GM12878 (cell line): ENCODE measurements at regions not wholly inside any gene's neighbourhood (a gene's known extent, or its start where the extent isn't known, plus 50 kb on each side); places are given as distances from the start of the nearest gene placed in this dataset.
A peak's percentile ranks its signal among the peaks of the same experiment; 100 is the strongest.

Source experiments
- ATAC-seq: fragments of 200-7000 bp; cut with Tn5 transposase; 3 replicates; pipeline ENCODE4 v1.9.1; 2020; ENCODE audit warnings: mild to moderate bottlenecking, moderate library complexity
- BruUV-seq: library from RNA; stranded (reverse); fragments of 400-500 nt; replicated peaks from 2 replicates; lab custom pipeline; 2021; lab: Mats Ljungman, UMichigan
- CTCF ChIA-PET: fragments of 300-600 bp; sonication (Branson Sonifier 250); formaldehyde crosslinking; extraction: SDS; loops from one replicate; lab custom pipeline; 2021; ENCODE audit warnings: inconsistent platforms; lab: Yijun Ruan, JAX
- POLR2A ChIA-PET: fragments of 350-600 bp; formaldehyde crosslinking; extraction: SDS; loops from one replicate; lab custom pipeline; 2021; ENCODE audit warnings: inconsistent platforms; lab: Charles Lee
- RAD21 ChIA-PET: fragments of 300-600 bp; sonication (Branson Sonifier 250); formaldehyde crosslinking; loops from one replicate; lab custom pipeline; 2023; ENCODE audit warnings: antibody characterized with exemption; ENCODE audit not compliant: unreplicated experiment; lab: Charles Lee
- SMC1A ChIA-PET: fragments of 300-600 bp; sonication (Branson Sonifier 250); formaldehyde crosslinking; loops from one replicate; lab custom pipeline; 2023; ENCODE audit not compliant: unreplicated experiment, uncharacterized antibody; lab: Charles Lee
- DNase-seq: peaks from one replicate; pipeline ENCODE4 v3.0.0-alpha.2; 2011; ENCODE audit warnings: low read depth, low spot score
- FAIRE-seq: peaks from 3 replicates; lab custom pipeline; 2011; peaks lifted over from hg19 to GRCh38; lab: Jason Lieb, UNC
- H2AFZ ChIP-seq: 2 replicates; pipeline ENCODE4 v1.6.0; 2011; ENCODE audit warnings: low read depth, low read length, control low read depth; ENCODE audit not compliant: control insufficient read depth
- H3K27ac ChIP-seq: 2 replicates; pipeline ENCODE4 v1.5.1; 2011; ENCODE audit warnings: control low read depth; ENCODE audit not compliant: control insufficient read depth, insufficient read depth
- H3K27me3 ChIP-seq, 2 experiments: replicated peaks in 1 of 2; 2 replicates each; pipeline versions ENCODE4 v1.6.0 to v1.6.1; 2011; ENCODE audit warnings: low read length in 1 of 2; ENCODE audit not compliant: control insufficient read depth in 2 of 2, insufficient read depth in 2 of 2
- H3K36me3 ChIP-seq, 2 experiments: 2 replicates each; pipeline ENCODE4 v1.5.1; 2011; ENCODE audit warnings: low read length in 1 of 2; ENCODE audit not compliant: control insufficient read depth in 2 of 2, insufficient read depth in 2 of 2
- H3K4me1 ChIP-seq: 2 replicates; pipeline ENCODE4 v1.6.1; 2011; ENCODE audit warnings: mild to moderate bottlenecking, low read length, moderate library complexity, mixed read lengths; ENCODE audit not compliant: control insufficient read depth, insufficient read depth
- H3K4me2 ChIP-seq: 2 replicates; pipeline ENCODE4 v1.6.0; 2011; ENCODE audit warnings: control low read depth; ENCODE audit not compliant: control insufficient read depth, insufficient read depth
- H3K4me3 ChIP-seq: fragments of 200-600 bp; sonication (generic); 2 replicates; pipeline ENCODE4 v1.5.1; 2016
- H3K79me2 ChIP-seq: 2 replicates; pipeline ENCODE4 v1.6.0; 2011; ENCODE audit warnings: low read length; ENCODE audit not compliant: control insufficient read depth, insufficient read depth
- H3K9ac ChIP-seq: 2 replicates; pipeline ENCODE4 v1.8.0; 2011; ENCODE audit warnings: low read length, control low read depth, mixed read lengths; ENCODE audit not compliant: control insufficient read depth, insufficient read depth
- H3K9me3 ChIP-seq: replicated peaks from 3 replicates; pipeline ENCODE4 v1.5.1; 2011; ENCODE audit warnings: mild to moderate bottlenecking, low read length; ENCODE audit not compliant: control insufficient read depth, insufficient read depth
- H4K20me1 ChIP-seq: 2 replicates; pipeline ENCODE4 v1.6.0; 2011; ENCODE audit not compliant: control insufficient read depth, insufficient read depth
- ASH2L ChIP-seq: fragments of 300-600, 200-600 bp; sonication (generic); IDR thresholded peaks from 2 replicates; pipeline ENCODE4 v1.6.1; 2017; ENCODE audit warnings: low read depth, mild to moderate bottlenecking, borderline replicate concordance
- CBFB ChIP-seq: IDR thresholded peaks from 2 replicates; pipeline ENCODE4 v1.6.1; 2016; ENCODE audit warnings: antibody characterized with exemption, low read depth
- CBX3 ChIP-seq: fragments of 200-600 bp; sonication (generic); IDR thresholded peaks from 2 replicates; pipeline ENCODE4 v1.6.1; 2016; ENCODE audit warnings: low read depth, borderline replicate concordance
- FOXK2 ChIP-seq: fragments of 450-650 bp; IDR thresholded peaks from 2 replicates; pipeline ENCODE4 v1.6.1; 2017; ENCODE audit warnings: mild to moderate bottlenecking, moderate library complexity
- HDAC2 ChIP-seq: fragments of 200-600 bp; sonication (generic); IDR thresholded peaks from 2 replicates; pipeline ENCODE4 v1.6.1; 2017
- JUNB ChIP-seq: IDR thresholded peaks from 2 replicates; pipeline ENCODE4 v1.6.1; 2016; ENCODE audit warnings: antibody characterized with exemption, mild to moderate bottlenecking
- MXI1 ChIP-seq: fragments of 150-350 bp; IDR thresholded peaks from 2 replicates; pipeline ENCODE4 v1.6.1; 2011; ENCODE audit warnings: low read depth, mild to moderate bottlenecking, inconsistent platforms, low read length, improper control_type of control experiment
- NFIC ChIP-seq: IDR thresholded peaks from 2 replicates; pipeline ENCODE4 v1.6.1; 2012; ENCODE audit warnings: low read depth, mild to moderate bottlenecking, inconsistent platforms, low read length, moderate library complexity
- POU2F2 ChIP-seq: IDR thresholded peaks from 3 replicates; pipeline ENCODE4 v1.6.1; 2011; ENCODE audit warnings: low read depth, mild to moderate bottlenecking, low read length, borderline replicate concordance
- RAD21 ChIP-seq: IDR thresholded peaks from 2 replicates; pipeline ENCODE4 v1.6.1; 2011; ENCODE audit warnings: mild to moderate bottlenecking, low read depth, low read length, moderate library complexity; ENCODE audit not compliant: insufficient read depth
- RELA ChIP-seq: fragments of 450-650 bp; IDR thresholded peaks from 2 replicates; pipeline ENCODE4 v1.8.0; 2014; ENCODE audit warnings: borderline replicate concordance; ENCODE audit not compliant: partially characterized antibody
- RUNX3 ChIP-seq: IDR thresholded peaks from 2 replicates; pipeline ENCODE4 v1.6.1; 2012; ENCODE audit warnings: low read length, inconsistent platforms
- SMAD1 ChIP-seq: fragments of 450-650 bp; IDR thresholded peaks from 2 replicates; pipeline ENCODE4 v1.6.1; 2018; ENCODE audit warnings: mild to moderate bottlenecking, low read depth; ENCODE audit not compliant: partially characterized antibody
- SRF ChIP-seq, 2 experiments: IDR thresholded peaks; 2 replicates each; pipeline ENCODE4 v1.6.1; 2011; ENCODE audit warnings: low read depth in 2 of 2, low read length in 2 of 2, mild to moderate bottlenecking in 1 of 2, moderate library complexity in 1 of 2
- TARDBP ChIP-seq: IDR thresholded peaks from 2 replicates; pipeline ENCODE4 v1.6.1; 2016; ENCODE audit warnings: borderline replicate concordance
- TBL1XR1 ChIP-seq: IDR thresholded peaks from 2 replicates; pipeline ENCODE4 v1.6.1; 2012; ENCODE audit warnings: low read depth, low read length, improper control_type of control experiment
- WRNIP1 ChIP-seq: IDR thresholded peaks from 2 replicates; pipeline ENCODE4 v1.6.1; 2011; ENCODE audit warnings: low read depth, low read length, improper control_type of control experiment, borderline replicate concordance
- WGBS: methylation state at CpG from one replicate; pipeline ENCODE4 v1.1.6; 2016; ENCODE audit warnings: low lambda C conversion rate; ENCODE audit not compliant: insufficient replicate concordance, insufficient coverage; ENCODE audit errors: missing lambda C conversion rate; 5-methylcytosine and 5-hydroxymethylcytosine counted together
- in situ Hi-C: fragments of 300-500 bp; cut with MboI; formaldehyde crosslinking; loops from 9 replicates; pipeline ENCODE4 v1.14.3; 2018; ENCODE audit warnings: mixed read lengths
- intact Hi-C: fragments of 100-400 bp; cut with micrococcal nuclease; formaldehyde crosslinking; loops from one replicate; pipeline ENCODE4 v1.14.2; 2022; ENCODE audit not compliant: unreplicated experiment
- TF ChIP-seq, protein P1 (sequence below): fragments of 450-650 bp; IDR thresholded peaks from 2 replicates; pipeline ENCODE4 v1.6.1; 2017; ENCODE audit warnings: antibody characterized with exemption, mild to moderate bottlenecking, moderate library complexity
- TF ChIP-seq, protein P2 (sequence below): fragments of 450-650 bp; IDR thresholded peaks from 2 replicates; pipeline ENCODE4 v1.6.1; 2017; ENCODE audit warnings: mild to moderate bottlenecking
- TF ChIP-seq, protein P3 (sequence below): fragments of 450-650 bp; IDR thresholded peaks from 2 replicates; pipeline ENCODE4 v1.6.1; 2018; ENCODE audit warnings: borderline replicate concordance, mild to moderate bottlenecking; ENCODE audit not compliant: partially characterized antibody

DNA sequence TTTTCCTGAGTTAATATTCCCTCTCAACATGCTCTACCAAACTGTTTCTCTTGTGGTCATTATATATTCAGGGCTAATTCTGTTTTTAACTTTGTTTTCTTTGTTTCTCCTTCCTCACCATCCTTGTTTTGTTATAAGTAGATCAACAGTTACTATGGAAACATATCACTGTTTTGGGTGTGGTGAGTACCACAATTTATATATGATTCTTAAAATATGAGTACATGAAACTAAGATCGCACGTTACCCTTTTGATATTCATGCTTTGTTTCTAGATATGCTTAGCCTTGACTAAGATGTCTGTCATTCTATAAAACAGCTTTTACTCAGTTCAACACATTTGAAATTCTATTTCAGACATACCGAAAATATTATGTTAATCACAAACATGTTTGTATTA lies 232.3 kb upstream of the ITGA4 start:
- Histone ChIP-seq H3K9me3 (no peaks in the 10 kb centered on the region), H3K4me2 (no peak overlapping the region), H3K27me3 (no peaks in the 10 kb centered on the region), H2AFZ (no peak overlapping the region), H3K9ac (no peak overlapping the region)
- BruUV-seq, result no TSS peak
- RAD21 ChIA-PET, result no interaction called here
- ATAC-seq, result no peak
- no peak for DNase-seq
- POLR2A ChIA-PET, result no interaction called here
- WGBS, result 36% methylated on average over 3 of the region's 3 CpGs
- FAIRE-seq, result no peak
- TF ChIP-seq NFIC (peak; percentile 49; the same call in 1 of the 2 replicates), SRF (IDR thresholded peaks at IDR 0.05; ENCODE audit: low read depth in 2 of 2, low read length in 2 of 2) (no peak), CBX3 (no peak), SMAD1 (no peak), POU2F2 (no peak), WRNIP1 (no peak), JUNB (0 out of 2 replicates have a peak, but pooled peaks have one; percentile 13), CBFB (no peak), RAD21 (no peak), MXI1 (no peak), ASH2L (no peak), TBL1XR1 (no peak), TARDBP (no peak), RELA (no peak), HDAC2 (no peak), RUNX3 (peak; percentile 52; the same call in 1 of the 2 replicates), FOXK2 (no peak)
- TF ChIP-seq, protein P1, sequence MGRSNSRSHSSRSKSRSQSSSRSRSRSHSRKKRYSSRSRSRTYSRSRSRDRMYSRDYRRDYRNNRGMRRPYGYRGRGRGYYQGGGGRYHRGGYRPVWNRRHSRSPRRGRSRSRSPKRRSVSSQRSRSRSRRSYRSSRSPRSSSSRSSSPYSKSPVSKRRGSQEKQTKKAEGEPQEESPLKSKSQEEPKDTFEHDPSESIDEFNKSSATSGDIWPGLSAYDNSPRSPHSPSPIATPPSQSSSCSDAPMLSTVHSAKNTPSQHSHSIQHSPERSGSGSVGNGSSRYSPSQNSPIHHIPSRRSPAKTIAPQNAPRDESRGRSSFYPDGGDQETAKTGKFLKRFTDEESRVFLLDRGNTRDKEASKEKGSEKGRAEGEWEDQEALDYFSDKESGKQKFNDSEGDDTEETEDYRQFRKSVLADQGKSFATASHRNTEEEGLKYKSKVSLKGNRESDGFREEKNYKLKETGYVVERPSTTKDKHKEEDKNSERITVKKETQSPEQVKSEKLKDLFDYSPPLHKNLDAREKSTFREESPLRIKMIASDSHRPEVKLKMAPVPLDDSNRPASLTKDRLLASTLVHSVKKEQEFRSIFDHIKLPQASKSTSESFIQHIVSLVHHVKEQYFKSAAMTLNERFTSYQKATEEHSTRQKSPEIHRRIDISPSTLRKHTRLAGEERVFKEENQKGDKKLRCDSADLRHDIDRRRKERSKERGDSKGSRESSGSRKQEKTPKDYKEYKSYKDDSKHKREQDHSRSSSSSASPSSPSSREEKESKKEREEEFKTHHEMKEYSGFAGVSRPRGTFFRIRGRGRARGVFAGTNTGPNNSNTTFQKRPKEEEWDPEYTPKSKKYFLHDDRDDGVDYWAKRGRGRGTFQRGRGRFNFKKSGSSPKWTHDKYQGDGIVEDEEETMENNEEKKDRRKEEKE, result no peak
- TF ChIP-seq, protein P2, sequence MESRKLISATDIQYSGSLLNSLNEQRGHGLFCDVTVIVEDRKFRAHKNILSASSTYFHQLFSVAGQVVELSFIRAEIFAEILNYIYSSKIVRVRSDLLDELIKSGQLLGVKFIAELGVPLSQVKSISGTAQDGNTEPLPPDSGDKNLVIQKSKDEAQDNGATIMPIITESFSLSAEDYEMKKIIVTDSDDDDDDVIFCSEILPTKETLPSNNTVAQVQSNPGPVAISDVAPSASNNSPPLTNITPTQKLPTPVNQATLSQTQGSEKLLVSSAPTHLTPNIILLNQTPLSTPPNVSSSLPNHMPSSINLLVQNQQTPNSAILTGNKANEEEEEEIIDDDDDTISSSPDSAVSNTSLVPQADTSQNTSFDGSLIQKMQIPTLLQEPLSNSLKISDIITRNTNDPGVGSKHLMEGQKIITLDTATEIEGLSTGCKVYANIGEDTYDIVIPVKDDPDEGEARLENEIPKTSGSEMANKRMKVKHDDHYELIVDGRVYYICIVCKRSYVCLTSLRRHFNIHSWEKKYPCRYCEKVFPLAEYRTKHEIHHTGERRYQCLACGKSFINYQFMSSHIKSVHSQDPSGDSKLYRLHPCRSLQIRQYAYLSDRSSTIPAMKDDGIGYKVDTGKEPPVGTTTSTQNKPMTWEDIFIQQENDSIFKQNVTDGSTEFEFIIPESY, result no peak
- TF ChIP-seq, protein P3, sequence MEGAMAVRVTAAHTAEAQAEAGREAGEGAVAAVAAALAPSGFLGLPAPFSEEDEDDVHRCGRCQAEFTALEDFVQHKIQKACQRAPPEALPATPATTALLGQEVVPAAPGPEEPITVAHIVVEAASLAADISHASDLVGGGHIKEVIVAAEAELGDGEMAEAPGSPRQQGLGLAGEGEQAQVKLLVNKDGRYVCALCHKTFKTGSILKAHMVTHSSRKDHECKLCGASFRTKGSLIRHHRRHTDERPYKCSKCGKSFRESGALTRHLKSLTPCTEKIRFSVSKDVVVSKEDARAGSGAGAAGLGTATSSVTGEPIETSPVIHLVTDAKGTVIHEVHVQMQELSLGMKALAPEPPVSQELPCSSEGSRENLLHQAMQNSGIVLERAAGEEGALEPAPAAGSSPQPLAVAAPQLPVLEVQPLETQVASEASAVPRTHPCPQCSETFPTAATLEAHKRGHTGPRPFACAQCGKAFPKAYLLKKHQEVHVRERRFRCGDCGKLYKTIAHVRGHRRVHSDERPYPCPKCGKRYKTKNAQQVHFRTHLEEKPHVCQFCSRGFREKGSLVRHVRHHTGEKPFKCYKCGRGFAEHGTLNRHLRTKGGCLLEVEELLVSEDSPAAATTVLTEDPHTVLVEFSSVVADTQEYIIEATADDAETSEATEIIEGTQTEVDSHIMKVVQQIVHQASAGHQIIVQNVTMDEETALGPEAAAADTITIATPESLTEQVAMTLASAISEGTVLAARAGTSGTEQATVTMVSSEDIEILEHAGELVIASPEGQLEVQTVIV, result no peak
- TF ChIP-seq, all 136 proteins: peak for 3
- intact Hi-C loops, result no loop called here
- ChIA-PET CTCF (interaction anchor here (1.1 kb wide), 1 partner anchor 10 kb away, joined by 3 read pairs; no protein-coding TSS in a partner anchor), SMC1A (no interaction called here)
- Histone ChIP-seq H3K4me1 (no peaks in the 10 kb centered on the region), H4K20me1 (no peaks in the 10 kb centered on the region), H3K79me2 (no peaks in the 10 kb centered on the region), H3K4me3 (no peak overlapping the region), H3K27ac (no peak overlapping the region), H3K36me3 (no peaks in the 10 kb centered on the region)
- in situ Hi-C loops, result no loop called here
